KBM-7 (cell line): ENCODE measurements at regions not wholly inside any gene's neighbourhood (a gene's known extent, or its start where the extent isn't known, plus 50 kb on each side); places are given as distances from the start of the nearest gene placed in this dataset.
"Not testable (repeated sequence)": the region's sequence is repeated elsewhere in the genome, so short reads cannot be mapped to it uniquely, and the experiment has no call there.

Source experiments
- DNase-seq: peaks from one replicate; pipeline ENCODE4 v3.0.0-alpha.2; 2015
- in situ Hi-C: fragments of 300-500 bp; cut with MboI; formaldehyde crosslinking; loops from 2 replicates; pipeline ENCODE4 v1.14.3; 2020; ENCODE audit warnings: low sequenced_read_pairs, low pct_unique_long_range_greater_than_20kb, mixed read lengths

- DNase-seq = no peak
- in situ Hi-C loops = no loop called here
Observed at GRCh38 chr4:100054071-100054470, 104.0 kb upstream of the H2AZ1 start.

DNA sequence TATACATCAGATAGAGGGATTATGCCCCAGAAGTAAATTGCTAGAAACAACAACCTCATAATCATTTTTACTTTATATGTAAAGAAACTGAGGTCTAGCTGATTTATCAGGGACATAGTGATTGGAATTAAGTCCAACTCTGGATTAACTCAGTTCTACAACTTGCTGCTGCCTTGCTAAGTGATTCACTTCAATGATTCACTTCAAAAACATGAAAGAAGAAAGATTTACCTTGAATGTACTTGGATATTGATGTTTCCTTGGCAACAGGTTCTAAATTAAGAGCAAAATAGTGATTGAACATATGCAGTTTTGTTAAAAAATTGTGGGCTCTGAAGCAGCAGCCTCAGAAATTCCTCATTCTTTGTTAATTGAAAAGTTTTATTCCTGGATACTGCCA is 99.8 kb upstream of the H2AZ1 start:
- no peak for DNase-seq
- in situ Hi-C loops = no loop called here

DNA sequence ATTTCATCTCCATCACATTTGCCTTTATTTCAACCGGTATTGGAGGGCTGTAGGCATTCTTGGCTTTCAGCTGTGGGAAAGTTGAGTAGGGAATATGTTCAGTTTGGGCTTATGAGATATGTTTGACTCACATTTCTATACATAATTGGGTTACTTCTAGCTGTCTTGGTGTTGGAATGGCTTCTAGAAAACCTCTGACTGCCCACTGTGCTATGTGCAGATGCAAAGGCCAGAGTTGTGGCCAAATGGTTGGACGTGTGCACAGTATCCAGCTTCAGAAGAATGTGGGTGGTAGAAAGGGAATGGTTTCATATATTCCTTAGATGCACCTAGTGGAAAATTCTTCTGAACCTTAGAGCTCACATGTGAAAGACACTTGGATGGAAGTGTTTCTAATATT is 92.6 kb upstream of the H2AZ1 start:
- in situ Hi-C loops = no loop called here
- DNase-seq = no peak

- no peak for DNase-seq
- in situ Hi-C loops = no loop called here
Observed at GRCh38 chr4:100042235-100042634, 92.2 kb upstream of the H2AZ1 start.

- in situ Hi-C loops = no loop called here
- no peak for DNase-seq
Observed at GRCh38 chr4:100041646-100042045, 91.6 kb upstream of the H2AZ1 start.

DNA sequence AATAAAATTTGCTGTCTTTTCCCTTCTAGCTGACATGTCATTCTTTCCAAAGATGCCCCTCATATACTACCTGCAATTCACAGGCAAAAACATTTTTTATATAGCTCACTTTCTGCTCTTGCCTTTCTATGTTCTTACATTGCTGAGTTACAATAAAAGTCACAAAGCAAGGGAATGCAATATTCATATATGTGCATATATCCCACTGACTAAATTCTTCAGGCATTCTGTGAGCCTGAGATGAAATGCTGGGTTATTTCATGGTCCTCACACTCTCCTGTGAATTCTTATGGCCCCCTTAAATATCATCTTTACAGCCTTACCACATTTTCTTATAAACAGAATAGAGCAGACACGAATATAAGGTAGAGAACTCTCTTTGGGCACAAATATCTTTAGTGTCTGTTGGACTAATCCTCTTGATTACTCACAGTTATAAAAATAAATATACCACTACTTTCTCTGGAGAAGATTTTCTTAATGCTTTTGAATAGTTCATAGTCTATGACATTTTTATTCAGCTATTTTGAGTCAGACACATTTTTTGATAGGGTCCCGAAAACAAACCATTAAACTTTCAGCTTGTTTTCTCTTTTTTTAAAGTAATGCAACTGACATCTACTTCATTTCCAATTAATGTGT is 84.1 kb upstream of the H2AZ1 start:
- in situ Hi-C loops = no loop called here
- DNase-seq = no peak

- no peak for DNase-seq
- in situ Hi-C loops = no loop called here
Observed at GRCh38 chr4:100026066-100026465, 76.0 kb upstream of the H2AZ1 start.

- DNase-seq = no peak
- in situ Hi-C loops = no loop called here
Observed at GRCh38 chr4:100023800-100024199, 73.7 kb upstream of the H2AZ1 start.

GRCh38 chr4:100022792-100023222 is 72.7 kb upstream of the H2AZ1 start:
- no peak for DNase-seq
- in situ Hi-C loops = no loop called here

DNA sequence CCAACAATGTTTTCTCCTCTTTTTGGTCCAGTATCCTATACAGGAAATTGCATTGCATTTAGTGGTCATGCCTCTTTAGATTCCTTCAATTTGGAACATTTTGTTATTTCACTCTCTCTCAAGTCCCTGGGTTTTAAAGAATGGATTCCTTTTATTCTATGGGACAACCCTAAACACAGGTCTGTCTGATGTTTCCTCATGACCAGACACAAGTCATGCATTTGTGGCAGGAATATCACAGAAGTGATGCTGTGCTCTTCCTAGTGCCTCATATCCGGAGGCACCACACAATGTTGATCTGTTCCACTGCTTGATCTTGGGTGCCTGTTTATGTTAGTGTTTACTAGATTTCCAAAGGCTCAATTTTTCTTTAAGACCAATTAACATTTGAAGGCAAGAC is 69.7 kb upstream of the H2AZ1 start:
- in situ Hi-C loops = no loop called here
- DNase-seq = no peak

DNA sequence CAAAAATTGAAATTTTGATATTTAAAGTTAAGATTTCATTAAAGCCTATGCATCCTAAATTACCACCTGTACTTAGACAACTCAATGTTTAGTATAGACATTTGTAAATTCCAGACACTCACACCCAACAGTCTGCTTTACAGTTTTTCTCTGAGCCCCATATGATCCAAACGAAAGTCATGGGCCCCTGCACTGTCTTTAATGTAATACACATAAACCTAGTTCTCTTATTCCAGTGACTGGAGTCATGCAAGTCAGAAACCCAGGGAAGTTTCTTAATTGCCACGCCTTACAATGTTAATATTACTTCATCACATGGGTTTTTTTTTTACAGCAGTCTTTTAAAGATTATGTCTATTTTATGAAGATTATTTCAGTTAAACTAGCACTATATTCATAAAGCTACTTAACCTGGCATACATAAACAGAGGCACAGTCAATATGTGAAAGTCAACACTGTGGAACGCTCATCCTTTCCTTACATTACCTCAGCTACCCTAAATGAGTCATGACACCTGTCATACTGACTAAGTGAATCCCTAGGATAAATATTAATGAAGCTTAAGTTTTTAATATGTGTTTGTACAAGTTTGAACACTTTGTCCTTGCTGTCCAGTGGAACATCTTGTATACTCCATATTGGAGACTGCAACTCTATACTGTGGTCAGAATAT is 67.7 kb upstream of the H2AZ1 start:
- no peak for DNase-seq
- in situ Hi-C loops = no loop called here

DNA sequence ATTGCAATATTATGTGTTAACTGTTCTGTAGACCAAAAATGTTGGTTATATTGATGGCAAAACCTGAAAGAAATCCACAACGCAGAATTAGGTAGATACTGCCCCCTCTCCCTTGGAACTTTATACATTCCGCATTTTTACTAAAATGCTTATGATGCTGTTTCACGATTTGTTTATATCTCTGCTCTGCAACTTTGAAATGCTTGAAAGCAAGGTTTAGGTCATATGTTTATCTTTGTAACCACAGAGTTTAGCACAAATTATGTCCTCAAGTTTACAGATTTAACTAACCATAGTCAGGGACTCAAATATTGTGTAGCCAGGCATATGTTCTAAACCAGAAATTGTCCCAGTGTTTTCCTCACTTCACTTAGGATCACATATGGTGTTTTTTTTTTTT is 66.1 kb upstream of the H2AZ1 start:
- DNase-seq = no peak
- in situ Hi-C loops = no loop called here

DNA sequence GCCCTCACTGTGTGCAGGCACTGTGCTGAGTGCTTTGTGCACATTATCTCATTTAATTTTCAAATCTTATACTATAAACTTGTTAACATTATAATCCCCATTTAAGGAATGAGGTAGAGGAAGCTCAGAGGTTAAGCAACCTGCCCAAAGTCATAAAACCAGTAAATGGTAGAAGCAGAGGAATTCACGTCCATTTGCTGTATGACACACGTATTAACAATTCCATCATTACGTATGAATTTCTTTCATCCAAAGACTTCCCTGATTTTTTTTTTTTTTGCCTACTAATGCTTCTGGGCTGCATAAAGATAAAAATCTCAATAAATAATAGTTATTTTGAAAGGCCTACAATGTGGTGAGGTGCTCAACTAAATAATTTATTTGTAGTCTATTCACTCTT is 64.5 kb upstream of the H2AZ1 start:
- no peak for DNase-seq
- in situ Hi-C loops = no loop called here

- in situ Hi-C loops = no loop called here
- no peak for DNase-seq
Observed at GRCh38 chr4:100009490-100009889, 59.4 kb upstream of the H2AZ1 start.

- no peak for DNase-seq
- in situ Hi-C loops = no loop called here
Observed at GRCh38 chr4:100008048-100008447, 58.0 kb upstream of the H2AZ1 start.

DNA sequence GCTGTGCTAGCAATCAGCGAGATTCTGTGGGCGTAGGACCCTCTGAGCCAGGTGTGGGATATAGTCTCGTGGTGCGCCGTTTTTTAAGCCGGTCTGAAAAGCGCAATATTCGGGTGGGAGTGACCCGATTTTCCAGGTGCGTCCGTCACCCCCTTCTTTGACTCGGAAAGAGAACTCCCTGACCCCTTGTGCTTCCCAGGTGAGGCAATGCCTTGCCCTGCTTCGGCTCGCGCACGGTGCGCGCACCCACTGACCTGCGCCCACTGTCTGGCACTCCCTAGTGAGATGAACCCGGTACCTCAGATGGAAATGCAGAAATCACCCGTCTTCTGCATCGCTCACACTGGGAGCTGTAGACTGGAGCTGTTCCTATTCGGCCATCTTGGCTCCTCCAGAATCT is 56.1 kb upstream of the H2AZ1 start:
- in situ Hi-C loops, DNase-seq: not testable (repeated sequence)
